HUES64 (cell line): ENCODE measurements at regions not wholly inside any gene's neighbourhood (a gene's known extent, or its start where the extent isn't known, plus 50 kb on each side); places are given as distances from the start of the nearest gene placed in this dataset.

ENCODE experiments used
- H3K27ac ChIP-seq: 2 replicates; pipeline ENCODE4 v1.7.0; 2013; ENCODE audit warnings: low read depth, low read length, inconsistent platforms
- H3K27me3 ChIP-seq: 2 replicates; pipeline ENCODE4 v1.6.1; 2013; ENCODE audit warnings: mild to moderate bottlenecking, low read length; ENCODE audit not compliant: insufficient read depth
- H3K36me3 ChIP-seq: 2 replicates; pipeline ENCODE4 v1.6.1; 2013; ENCODE audit warnings: mild to moderate bottlenecking, low read length; ENCODE audit not compliant: insufficient read depth
- H3K4me1 ChIP-seq: 2 replicates; pipeline ENCODE4 v1.6.1; 2013; ENCODE audit warnings: mild to moderate bottlenecking, low read length, moderate library complexity; ENCODE audit not compliant: insufficient read depth
- H3K4me3 ChIP-seq: 2 replicates; pipeline ENCODE4 v1.5.1; 2013; ENCODE audit warnings: mild to moderate bottlenecking, low read length, moderate library complexity
- H3K9ac ChIP-seq: 2 replicates; pipeline ENCODE4 v1.6.1; 2013; ENCODE audit warnings: mild to moderate bottlenecking, low read depth, low read length
- H3K9me3 ChIP-seq: 2 replicates; pipeline ENCODE4 v1.6.1; 2013; ENCODE audit warnings: low read depth, low read length; ENCODE audit not compliant: insufficient read depth
- WGBS: fragments of 150-250, 120-280 bp; methylation state at CpG from one replicate; pipeline ENCODE4 v1.1.7; 2013; ENCODE audit warnings: missing lambda C conversion rate; 5-methylcytosine and 5-hydroxymethylcytosine counted together

GRCh38 chr12:67148265-67148664 lies 120.9 kb upstream of the CAND1 start:
- no peak overlapping the region for H3K4me3 ChIP-seq
- H3K4me1 ChIP-seq: no peaks in the 10 kb centered on the region
- H3K36me3 ChIP-seq: no peaks in the 10 kb centered on the region
- WGBS: no CpG with 5 or more reads among the region's 1 CpG
- no peak overlapping the region for H3K27ac ChIP-seq
- H3K9me3 ChIP-seq: no peaks in the 10 kb centered on the region
- no peaks in the 10 kb centered on the region for H3K27me3 ChIP-seq
- no peak overlapping the region for H3K9ac ChIP-seq

GRCh38 chr12:67151886-67152285 lies 117.3 kb upstream of the CAND1 start:
- Histone ChIP-seq H3K4me1 (no peaks in the 10 kb centered on the region), H3K9me3 (no peaks in the 10 kb centered on the region), H3K4me3 (no peak overlapping the region), H3K36me3 (no peaks in the 10 kb centered on the region), H3K27me3 (no peaks in the 10 kb centered on the region), H3K9ac (no peak overlapping the region), H3K27ac (no peak overlapping the region)
- 100% methylated on average over 1 of the region's 3 CpGs for WGBS

DNA sequence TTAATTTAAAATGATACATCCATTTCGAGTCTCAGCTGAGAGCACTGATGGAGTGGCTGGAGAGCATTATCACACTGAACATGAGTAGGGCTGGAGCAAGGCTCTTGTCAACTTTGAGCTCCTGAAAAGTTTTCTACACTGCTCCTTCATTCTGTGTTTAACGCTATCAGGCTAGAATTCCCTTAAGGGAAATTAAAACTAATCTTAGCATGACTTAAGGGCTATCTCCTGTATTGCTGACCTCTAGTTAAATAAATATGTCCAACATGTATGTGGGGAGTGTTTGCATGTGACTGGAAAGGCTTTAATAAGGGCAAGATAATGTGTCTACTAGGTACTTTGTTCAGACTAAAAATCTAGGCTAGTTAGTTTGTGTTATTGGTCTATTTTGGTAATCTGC lies 116.7 kb upstream of the CAND1 start:
- Histone ChIP-seq H3K9ac (no peak overlapping the region), H3K9me3 (no peaks in the 10 kb centered on the region), H3K27ac (no peak overlapping the region), H3K27me3 (no peaks in the 10 kb centered on the region), H3K36me3 (no peaks in the 10 kb centered on the region), H3K4me3 (no peak overlapping the region), H3K4me1 (no peaks in the 10 kb centered on the region)
- WGBS: 90% methylated on average over 2 of the region's 2 CpGs

- Histone ChIP-seq H3K27me3 (no peaks in the 10 kb centered on the region), H3K9ac (no peak overlapping the region), H3K4me1 (no peaks in the 10 kb centered on the region), H3K4me3 (no peak overlapping the region), H3K27ac (no peak overlapping the region), H3K9me3 (no peaks in the 10 kb centered on the region), H3K36me3 (no peaks in the 10 kb centered on the region)
- 100% methylated on average over 2 of the region's 3 CpGs for WGBS
These were observed 114.3 kb upstream of the CAND1 start for GRCh38 chr12:67154901-67155300.

DNA sequence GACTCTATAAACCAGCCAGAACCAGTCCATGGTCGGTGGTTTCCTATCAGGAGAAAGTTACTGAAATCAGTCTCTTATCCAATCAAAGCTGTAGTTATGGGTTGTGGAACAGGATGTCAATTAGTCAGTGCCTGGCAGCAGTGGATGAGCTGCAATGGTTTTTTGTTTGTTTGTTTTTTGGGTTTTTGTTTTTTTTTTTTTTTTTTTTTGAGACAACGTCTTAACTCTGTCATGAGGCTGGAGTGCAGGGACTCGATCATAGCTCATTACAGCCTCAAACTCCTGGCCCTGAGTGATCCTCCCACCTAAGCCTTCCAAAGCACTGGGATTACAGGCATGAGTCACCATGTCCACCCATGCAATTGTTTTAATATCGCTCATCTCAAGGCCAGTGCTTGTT lies 113.3 kb upstream of the CAND1 start:
- Histone ChIP-seq H3K27ac (no peak overlapping the region), H3K27me3 (no peaks in the 10 kb centered on the region), H3K4me3 (no peak overlapping the region), H3K9ac (no peak overlapping the region), H3K4me1 (no peaks in the 10 kb centered on the region), H3K9me3 (no peaks in the 10 kb centered on the region), H3K36me3 (no peaks in the 10 kb centered on the region)
- WGBS: 91% methylated on average over 4 of the region's 4 CpGs

DNA sequence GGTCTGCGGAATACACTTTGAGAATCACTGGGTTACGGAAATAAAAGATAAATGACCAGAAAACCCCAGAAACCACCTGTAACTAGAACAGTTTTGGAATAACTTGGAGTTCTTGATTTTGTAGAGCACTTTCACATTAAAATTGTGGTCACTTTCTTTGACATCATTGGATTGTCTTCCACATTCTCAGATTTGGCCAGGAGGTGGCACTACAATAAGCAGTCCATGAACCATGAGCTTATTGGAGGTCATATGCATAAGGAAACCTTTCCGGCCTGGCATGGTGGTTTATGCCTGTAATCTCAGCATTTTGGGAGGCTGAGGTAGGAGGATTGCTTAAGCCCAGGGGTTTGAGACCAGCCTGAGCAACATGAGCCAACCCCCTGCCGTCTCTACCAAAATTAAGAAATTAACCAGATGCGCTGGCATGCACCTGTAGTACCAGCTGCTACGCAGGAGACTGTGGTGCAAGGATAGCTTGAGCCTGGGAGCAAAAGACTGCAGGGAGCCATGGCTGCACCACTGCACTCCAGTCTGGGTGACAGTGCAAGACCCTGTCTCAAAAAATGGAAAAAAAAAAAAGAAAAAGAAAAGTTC lies 107.7 kb upstream of the CAND1 start:
- H3K27me3 ChIP-seq: no peaks in the 10 kb centered on the region
- H3K4me3 ChIP-seq: no peak overlapping the region
- no peak overlapping the region for H3K9ac ChIP-seq
- WGBS: 87% methylated on average over 6 of the region's 6 CpGs
- H3K9me3 ChIP-seq: no peaks in the 10 kb centered on the region
- H3K4me1 ChIP-seq: no peaks in the 10 kb centered on the region; the same call in 1 of the 2 replicates
- no peaks in the 10 kb centered on the region for H3K36me3 ChIP-seq
- H3K27ac ChIP-seq: no peak overlapping the region

DNA sequence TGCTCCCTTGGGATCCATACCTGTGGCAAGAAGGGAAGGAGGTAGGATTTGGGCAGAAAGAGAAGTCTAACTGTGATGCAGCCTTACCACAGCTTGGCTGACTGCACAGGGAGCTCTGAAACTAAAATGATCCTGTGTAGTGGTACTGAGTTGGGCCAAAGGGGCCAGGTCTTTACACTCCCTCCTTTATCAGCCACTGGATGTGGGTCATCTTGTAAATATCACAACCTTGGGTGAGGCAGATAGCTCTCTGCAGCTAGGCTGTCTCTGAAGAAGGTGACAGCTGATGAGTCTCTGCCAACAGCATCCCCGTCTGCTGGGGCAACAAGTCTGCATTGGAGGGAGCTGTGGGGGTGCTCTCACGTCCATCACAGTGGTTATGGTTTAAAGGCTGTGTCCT lies 95.9 kb upstream of the CAND1 start:
- WGBS: 82% methylated on average over 2 of the region's 2 CpGs

DNA sequence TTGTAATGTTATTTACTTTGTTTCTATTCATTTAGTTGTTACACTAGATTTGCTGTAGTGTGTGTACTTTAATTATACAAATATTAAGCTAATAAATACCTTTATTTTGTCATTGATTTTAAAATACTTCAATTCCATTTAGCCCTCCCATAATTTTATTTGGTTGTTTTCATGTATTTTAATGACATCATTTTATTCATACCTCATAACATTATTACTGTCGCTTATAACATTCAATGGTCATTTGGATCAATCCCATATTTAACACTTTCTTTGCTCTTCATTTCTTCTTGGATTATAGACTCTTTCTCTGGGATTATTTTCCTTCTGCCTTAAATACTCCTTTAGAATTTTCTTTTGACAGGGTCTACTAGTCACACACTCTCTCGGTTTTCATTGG lies 86.6 kb upstream of the CAND1 start:
- Histone ChIP-seq H3K9ac (no peak overlapping the region), H3K9me3 (no peaks in the 10 kb centered on the region), H3K4me1 (no peaks in the 10 kb centered on the region), H3K27me3 (no peaks in the 10 kb centered on the region), H3K27ac (no peak overlapping the region), H3K4me3 (no peak overlapping the region), H3K36me3 (no peaks in the 10 kb centered on the region)
- 77% methylated on average over 2 of the region's 2 CpGs for WGBS

More for the DNA sequence above, 95.9 kb upstream of the CAND1 start:
- H3K27me3 ChIP-seq: no peaks in the 10 kb centered on the region
- no peaks in the 10 kb centered on the region for H3K36me3 ChIP-seq
- no peak overlapping the region for H3K4me3 ChIP-seq
- no peak overlapping the region for H3K9ac ChIP-seq
- H3K4me1 ChIP-seq: no peaks in the 10 kb centered on the region
- no peak overlapping the region for H3K27ac ChIP-seq
- no peaks in the 10 kb centered on the region for H3K9me3 ChIP-seq

- no peak overlapping the region for H3K9ac ChIP-seq
These were observed 75.5 kb upstream of the CAND1 start for GRCh38 chr12:67193704-67194103.

DNA sequence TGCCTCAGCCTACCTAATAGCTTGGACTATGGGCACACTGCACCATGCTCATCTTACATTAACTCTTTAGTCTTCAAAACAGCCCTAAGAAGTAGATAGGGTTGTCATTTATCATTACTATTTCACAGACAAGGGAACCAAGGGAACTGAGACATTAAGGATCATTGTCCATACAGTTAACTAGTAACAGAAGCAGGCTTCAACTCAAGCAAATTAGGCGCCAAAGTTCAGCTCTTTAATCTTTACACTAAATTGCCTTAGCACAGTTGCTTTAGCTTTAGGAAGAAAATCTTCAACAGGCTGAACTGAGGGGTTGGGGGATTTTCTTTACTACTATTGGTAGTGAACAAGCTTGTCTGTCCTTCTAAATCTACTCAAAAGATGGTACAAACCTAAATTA lies 68.8 kb upstream of the CAND1 start:
- 0% methylated on average over 1 of the region's 1 CpG for WGBS
- Histone ChIP-seq H3K36me3 (no peaks in the 10 kb centered on the region), H3K4me3 (no peak overlapping the region), H3K9me3 (no peaks in the 10 kb centered on the region), H3K27ac (no peak overlapping the region), H3K27me3 (no peaks in the 10 kb centered on the region), H3K4me1 (peaks cover 13% of the 10 kb centered on the region), H3K9ac (no peak overlapping the region)

More at GRCh38 chr12:67193704-67194103, 75.5 kb upstream of the CAND1 start:
- no peak overlapping the region for H3K27ac ChIP-seq
- H3K27me3 ChIP-seq: no peaks in the 10 kb centered on the region
- H3K9me3 ChIP-seq: no peaks in the 10 kb centered on the region
- no peak overlapping the region for H3K4me3 ChIP-seq
- H3K36me3 ChIP-seq: no peaks in the 10 kb centered on the region
- no peaks in the 10 kb centered on the region for H3K4me1 ChIP-seq

DNA sequence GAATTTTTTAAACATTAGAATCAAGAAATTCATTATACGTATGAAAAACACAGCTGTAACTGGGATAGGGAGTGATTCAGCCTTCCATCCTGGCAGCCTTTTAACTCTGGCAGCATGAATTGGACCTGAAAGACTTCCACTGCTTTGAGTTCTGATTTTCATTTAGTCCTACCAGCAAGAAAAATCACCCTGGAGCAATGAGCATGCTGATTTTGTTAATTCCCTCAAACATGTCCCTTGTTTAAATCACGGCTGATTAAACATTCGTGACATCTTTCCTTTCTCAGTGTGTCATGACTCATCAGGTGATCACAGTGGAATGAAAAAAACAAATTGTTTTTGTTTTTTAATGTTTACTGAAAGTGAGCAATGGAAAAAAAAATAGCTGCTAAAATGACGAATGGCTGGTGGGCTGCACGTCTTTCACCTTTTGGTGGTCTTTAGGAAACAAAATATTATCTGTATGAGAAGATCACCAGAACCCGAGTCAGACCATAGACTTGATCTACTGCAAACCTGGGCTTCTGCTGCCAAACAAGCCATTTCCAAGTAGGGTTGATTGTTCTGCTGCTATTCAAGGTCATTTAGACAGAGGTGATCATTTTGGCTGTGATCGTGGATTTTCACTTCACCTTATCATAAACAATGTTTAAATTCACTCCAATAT lies 67.0 kb upstream of the CAND1 start:
- Histone ChIP-seq H3K27ac (no peak overlapping the region), H3K36me3 (no peaks in the 10 kb centered on the region), H3K4me1 (peaks cover 13% of the 10 kb centered on the region), H3K9me3 (no peaks in the 10 kb centered on the region), H3K27me3 (no peaks in the 10 kb centered on the region), H3K9ac (no peak overlapping the region), H3K4me3 (no peak overlapping the region)
- WGBS: 71% methylated on average over 7 of the region's 7 CpGs

DNA sequence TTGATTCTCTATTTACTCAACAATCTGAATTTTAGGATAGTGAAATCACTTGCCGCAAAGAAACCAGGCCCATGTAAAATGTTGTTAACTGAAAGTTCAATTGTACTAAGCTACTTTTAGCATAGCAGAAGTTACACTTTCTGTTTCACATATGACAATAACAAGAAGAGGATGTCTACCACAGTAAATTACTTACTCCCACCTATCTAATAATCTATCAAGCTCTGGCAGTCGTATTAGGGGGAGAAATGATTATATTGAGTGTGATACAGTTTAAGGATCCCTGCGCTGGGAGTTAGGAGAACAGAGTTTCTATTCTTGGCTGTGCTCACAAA lies 66.5 kb upstream of the CAND1 start:
- 96% methylated on average over 3 of the region's 3 CpGs for WGBS
- H3K9ac ChIP-seq: no peak overlapping the region

More for the DNA sequence above, 66.5 kb upstream of the CAND1 start:
- Histone ChIP-seq H3K4me1 (peaks cover 13% of the 10 kb centered on the region), H3K27ac (no peak overlapping the region), H3K9me3 (no peaks in the 10 kb centered on the region), H3K36me3 (no peaks in the 10 kb centered on the region), H3K4me3 (no peak overlapping the region), H3K27me3 (no peaks in the 10 kb centered on the region)
